ENCODE measurements at regions not wholly inside any gene's neighbourhood (a gene's known extent, or its start where the extent isn't known, plus 50 kb on each side); places are given as distances from the start of the nearest gene placed in this dataset.
A peak's percentile ranks its signal among the peaks of the same experiment; 100 is the strongest.
"Not testable (repeated sequence)": the region's sequence is repeated elsewhere in the genome, so short reads cannot be mapped to it uniquely, and the experiment has no call there.

DNA sequence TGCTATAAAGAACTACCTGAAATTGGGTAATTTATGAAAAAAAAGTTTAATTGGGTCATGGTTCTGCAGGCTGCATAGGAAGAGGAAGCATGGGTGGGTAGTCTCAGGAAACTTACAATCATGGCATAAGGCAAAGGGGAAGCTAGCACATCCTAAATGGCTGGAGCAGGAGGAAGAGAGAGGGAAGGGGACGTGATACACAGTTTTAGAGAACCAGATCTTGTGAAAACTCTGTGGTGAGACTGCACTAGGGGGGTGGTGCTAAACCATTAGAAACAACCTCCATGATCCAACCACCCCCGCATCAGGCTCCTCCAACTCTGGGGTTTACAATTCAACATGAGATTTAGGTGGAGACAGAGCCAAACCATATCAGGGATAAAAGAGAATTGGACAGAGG, 624.2 kb downstream of the PRR16 start:
- DNase-seq (ENCODE audit: low spot score), result no peak

DNA sequence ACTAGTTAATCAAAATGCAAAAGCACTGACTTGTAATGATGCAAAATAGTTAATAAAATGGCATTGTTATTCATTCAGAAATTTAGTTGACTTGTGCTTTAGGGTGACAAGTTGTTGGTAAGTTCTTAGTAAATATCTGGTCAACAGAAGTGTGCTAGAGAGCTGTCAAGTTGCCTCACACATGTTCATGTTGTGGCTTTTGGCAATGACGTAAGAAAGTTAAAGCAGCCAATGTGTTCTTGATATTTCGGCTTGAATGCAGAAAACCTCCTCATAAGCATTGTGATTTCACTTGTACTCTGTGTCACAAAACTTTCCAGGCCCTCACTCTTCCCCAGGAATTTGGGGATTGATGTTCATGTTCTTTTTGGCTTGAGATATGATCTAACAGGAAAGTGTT, 626.7 kb downstream of the PRR16 start:
- DNase-seq (ENCODE audit: low spot score), result no peak

DNA sequence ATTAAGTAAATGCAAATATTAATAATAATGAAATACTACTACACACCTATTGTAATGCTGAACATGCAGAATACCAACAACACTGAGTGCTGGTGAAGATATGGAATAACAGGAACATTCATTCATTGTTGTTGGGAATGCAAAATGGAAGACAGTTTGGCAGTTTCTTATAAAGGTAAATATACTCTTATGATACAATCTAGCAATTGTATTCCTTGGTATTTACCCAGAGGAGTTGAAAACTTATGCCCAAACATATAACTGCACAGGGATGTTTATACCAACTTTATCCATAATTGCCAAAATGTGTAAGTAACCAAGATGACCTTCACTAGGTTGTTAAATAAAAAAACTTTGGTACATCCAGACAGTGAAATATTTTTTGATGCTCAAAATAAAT, 636.8 kb downstream of the PRR16 start:
- DNase-seq (ENCODE audit: low spot score), result no peak

DNA sequence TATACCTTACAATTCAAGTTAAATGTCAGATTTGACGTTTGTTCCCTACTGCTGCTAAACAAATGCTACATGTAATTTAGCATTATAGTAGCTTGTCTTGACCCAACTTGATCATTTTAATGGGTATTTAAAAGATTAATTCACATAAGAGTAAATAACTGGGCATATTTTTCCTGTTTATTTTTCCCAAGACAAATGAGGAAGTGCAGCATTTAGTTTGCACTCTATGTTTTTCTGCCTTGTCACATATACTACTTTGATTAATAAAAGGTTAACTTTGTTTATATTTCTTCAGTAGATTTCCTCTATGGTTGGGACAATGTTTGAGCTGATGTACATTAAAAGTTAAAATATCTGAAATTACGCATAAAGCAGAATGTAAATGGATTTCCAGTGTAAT, 641.8 kb downstream of the PRR16 start:
- no peak for DNase-seq (ENCODE audit: low spot score)

DNA sequence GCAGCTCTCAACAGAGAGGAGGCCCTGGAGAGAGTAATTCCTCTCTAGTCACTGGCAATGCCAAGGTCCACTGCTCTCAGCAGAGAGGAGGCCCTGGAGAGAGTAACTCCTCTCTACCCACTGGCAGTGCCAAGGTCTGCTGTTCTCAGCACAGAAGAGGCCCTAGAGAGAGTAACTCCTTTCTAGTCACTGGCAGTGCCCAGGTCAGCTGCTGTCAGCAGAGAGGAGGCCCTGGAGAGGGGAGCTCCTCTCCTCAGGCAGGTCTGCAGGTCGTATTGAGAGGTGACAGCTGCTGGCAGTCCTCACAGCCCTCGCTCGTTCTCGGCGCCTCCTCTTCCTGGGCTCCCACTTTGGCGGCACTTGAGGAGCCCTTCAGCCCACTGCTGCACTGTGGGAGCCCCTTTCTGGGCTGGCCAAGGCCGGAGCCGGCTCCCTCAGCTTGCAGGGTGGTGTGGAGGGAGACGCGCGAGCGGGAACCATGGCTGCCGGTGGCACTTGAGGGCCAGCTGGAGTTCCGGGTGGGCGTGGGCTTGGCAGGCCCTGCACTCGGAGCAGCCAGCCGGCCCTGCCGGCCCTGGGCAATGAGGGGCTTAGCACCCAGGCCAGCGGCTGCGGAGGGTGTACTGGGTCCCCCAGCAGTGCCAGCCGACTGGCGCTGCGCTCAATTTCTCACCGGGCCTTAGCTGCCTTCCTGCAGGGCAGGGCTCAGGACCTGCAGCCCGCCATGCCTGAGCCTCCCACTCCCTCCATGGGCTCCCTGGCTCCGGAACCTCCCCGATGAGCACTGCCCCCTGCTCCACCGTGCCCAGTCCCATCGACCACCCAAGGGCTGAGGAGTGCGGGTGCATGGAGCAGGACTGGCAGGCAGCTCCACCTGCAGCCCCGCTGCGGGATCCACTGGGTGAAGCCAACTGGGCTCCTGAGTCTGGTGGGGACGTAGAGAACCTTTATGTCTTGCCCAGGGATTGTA, 642.9 kb downstream of the PRR16 start:
- not testable (repeated sequence) for DNase-seq (ENCODE audit: low spot score)

DNA sequence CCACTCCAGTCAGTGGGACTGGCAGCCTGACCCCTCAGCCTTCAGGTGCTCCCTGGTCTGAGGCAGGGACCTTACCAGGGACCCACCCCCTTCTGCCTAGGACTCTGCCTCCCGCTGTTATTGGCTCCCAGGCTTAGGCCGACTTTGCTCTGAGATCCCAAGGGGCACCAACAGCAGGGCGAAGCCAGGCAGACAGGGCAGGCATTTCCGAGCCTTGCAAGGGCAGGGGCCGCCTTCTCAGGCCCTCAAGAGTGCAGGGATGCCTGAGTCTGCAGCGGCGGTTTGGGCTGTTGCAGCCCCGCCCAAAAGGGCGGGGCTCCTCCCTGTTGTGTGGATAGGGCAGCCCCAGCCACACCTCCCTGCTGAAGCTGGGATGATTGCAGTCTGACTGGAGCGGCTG, 644.6 kb downstream of the PRR16 start:
- DNase-seq (ENCODE audit: low spot score), result no peak

DNA sequence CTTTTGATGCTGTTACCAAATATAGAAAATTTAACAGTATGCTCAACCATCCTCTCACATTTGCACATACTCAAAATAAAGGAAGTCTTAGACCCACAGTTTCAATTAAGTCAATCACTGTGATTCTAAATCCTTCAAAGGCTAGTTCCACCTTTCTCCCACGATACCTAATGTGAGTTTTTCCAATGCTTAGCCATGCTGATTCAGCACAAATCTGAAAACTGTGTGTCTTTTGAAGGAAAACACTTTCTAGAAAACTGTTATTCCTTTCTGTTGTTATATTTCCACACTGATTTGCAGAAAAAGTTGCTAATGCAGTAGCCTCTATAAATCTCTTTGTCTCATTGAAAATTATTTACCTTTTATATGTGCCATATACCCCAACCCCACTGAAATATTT, 645.7 kb downstream of the PRR16 start:
- DNase-seq (ENCODE audit: low spot score), result no peak

DNA sequence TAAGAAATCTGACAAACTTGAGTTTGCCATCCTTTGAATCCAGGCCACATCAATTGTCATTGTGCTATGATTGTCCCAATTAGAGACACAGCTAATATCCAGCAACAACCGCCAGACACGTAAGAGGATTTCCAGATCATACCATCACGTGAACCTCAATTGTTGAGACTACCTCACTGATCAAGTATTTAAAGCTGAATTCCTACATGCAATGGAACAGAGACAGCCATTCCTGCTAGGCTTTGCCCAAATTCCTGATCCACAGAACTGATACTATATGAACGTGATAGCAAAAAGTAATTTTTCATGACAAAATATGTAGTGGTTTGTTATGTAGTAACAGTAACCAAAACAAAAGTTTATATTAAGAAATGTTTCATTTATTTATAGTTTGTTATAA, 657.7 kb downstream of the PRR16 start:
- no peak for DNase-seq (ENCODE audit: low spot score)

DNA sequence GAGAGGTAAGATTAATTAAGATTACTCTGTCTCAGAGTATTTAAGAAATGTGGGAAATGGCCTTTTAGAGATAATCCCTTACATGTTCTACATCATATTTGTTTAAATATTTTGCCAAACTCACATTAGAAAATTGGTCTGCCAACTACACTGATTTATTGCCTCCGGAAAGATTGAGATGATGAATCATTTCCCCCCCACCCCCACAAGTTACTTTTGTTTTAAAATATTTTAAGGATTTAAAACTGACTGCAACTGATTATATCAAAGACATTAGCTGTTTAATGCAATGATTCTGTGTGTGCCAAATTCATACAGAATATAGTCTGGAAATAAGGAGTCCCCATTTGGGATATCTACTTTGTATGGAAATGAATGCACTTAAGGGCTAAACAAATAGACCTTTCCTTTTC, 674.4 kb downstream of the PRR16 start:
- no peak for DNase-seq (ENCODE audit: low spot score)

DNA sequence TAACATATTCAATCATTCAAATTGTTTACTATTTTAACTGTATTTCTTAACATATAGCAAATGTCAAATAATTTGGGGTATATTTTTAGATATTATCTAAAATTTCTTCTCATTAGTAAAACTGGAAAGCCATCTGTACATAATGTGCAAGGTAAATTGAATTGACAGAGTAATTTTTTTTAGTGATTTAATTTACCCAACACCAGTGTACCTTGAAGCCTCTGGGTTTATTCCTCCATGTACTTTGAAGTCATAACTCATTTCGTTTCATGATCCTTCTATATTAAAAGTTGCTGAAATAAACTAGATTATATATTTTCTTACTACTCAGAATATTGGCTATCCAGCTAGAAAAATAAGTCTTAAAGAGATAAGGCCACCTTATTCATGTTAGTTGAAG, 674.9 kb downstream of the PRR16 start:
- DNase-seq (ENCODE audit: low spot score), result peak; percentile 70

DNA sequence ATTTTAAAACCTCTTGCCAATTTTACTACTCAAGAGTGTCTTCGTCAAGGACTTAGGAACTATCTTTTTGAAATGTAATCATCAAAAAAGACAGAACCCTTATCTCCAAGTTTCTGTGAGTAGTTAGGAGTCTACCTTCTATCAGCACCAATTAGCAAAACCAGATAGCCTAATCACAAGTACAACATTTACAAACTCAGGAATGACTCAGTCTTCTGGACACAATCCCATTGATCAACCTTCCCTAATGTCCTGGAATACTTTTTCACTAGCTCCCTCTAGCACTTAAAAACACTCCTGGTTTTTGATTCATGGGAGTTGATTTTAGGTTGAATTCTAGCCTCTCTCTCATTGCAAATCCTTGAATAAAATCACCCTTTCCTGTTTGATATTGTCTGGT, 680.7 kb downstream of the PRR16 start:
- DNase-seq (ENCODE audit: low spot score), result no peak

DNA sequence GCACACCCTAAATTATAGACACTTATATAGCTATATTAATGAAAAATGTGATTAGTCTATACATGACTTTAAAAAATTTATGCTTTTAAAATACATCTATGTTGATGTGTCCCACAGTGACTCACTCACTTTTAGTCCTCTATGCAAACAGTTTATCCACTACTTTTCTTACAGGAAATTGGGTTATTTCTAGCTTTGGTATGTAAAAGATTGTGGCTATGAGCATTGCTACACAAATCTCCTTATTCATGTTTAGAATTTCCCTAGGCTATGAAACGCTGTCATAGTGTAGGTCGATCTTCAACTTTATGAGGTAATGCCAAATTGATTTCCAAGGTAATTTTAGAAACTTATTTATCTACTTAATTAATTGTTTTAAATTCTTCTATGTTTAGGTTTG, 687.4 kb downstream of the PRR16 start:
- no peak for DNase-seq (ENCODE audit: low spot score)

DNA sequence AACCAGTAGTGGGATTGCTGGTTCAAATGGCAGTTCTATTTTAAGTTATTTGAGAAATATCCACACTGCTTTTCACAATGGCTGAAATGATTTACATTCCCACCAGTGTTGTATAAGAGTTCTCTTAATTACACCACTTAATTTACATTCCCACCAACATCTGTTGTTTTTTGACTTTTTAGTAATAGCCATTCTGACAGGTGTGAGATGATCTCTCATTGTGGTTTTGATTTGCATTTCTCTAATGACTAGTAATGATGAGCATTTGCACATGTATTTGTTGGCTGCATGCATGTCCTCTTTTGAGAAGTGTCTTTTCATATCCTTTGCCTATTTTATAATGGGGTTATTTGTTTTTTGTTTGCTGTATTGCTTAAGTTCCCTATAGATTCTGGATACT, 688.3 kb downstream of the PRR16 start:
- DNase-seq (ENCODE audit: low spot score), result no peak

DNA sequence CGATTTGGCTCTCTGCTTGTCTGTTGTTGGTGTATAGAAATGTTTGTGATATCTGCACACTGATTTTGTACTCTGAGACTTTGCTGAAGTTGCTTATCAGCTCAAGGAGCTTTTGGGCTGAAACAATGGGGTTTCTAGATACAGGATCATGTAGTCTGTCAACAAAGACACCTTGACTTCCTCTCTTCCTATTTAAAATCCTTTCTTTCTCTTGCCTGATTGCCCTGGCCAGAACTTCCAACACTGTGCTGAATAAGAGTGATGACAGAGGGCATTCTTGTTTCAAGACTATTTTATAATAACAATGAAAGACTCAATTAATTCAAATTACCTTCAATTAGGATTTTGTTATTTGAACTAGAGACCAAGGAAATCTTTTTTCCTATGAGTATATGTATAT, 692.5 kb downstream of the PRR16 start:
- DNase-seq (ENCODE audit: low spot score), result no peak

DNA sequence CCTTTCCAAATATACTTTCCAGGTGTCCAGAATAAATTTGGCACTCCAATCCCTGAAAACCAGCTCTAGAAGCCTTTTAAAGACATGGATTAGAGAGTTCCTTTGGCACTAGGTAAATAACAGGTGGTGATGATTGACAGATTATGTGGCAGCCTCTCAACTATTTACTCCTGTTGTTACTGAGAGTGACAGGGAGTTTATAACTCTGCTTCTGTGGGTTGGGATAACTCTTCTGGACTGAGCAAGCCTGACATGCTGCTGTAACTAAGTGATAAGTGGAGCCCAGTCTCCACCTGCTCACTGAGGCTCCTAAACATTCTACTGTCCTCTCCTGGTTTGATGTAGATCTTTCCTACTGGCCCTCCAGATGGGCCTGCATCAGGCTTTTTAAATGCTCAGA, 693.2 kb upstream of the FTMT start:
- DNase-seq (ENCODE audit: low spot score), result peak; percentile 11

DNA sequence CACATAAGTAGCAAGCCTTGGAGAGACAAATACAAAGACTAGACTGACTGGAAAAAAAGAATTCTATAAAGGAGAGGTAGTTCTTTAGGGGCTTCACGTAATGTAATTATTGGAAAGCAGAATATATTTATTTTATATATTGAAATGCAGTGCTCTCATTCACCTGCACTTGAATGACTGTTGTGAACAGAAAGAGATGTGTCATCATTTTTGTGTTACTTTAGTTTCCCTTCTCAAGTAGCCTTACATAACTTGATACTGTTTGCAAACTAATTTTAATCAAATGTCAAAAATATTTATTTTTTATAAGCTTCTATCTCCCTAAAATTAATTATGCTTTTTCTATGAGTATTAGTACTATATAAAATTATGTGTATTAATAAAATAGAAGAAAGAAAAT, 691.1 kb upstream of the FTMT start:
- no peak for DNase-seq (ENCODE audit: low spot score)

DNA sequence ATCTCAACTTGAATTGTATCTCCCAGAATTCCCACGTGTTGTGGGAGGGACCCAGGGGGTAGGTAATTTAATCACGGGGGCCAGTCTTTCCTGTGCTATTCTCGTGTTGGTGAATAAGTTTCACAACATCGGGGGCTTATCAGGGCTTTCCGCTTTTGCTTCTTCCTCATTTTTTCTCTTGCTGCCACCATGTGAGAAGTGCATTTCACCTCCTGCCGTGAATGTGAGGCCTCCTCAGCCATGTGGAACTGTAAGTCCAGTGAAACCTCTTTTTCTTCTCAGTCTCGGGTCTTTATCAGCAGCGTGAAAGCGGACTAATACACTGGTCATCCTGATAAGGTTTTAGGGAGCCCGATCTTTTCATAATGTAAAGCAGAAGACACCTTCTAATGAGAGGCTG, 687.0 kb upstream of the FTMT start:
- no peak for DNase-seq (ENCODE audit: low spot score)

DNA sequence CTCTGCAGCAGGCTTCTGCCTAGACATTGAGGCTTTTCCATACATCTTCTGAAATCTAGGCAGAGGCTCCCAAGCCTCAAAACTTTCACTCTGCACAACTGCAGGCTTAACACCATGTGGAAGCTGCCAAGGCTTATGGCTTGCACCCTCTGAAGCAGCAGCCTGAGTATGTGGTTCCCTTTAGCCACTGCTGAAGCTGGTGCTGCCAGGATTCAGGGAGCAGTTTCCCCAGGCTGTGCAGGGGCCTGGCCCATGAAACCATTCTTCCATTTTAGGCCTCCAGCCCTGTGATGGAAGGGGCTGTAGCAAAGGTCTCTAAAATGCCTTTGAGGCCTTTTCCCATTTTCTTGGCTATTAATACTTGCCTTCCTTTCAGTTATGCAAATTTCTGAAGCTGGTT, 680.3 kb upstream of the FTMT start:
- DNase-seq (ENCODE audit: low spot score), result no peak

DNA sequence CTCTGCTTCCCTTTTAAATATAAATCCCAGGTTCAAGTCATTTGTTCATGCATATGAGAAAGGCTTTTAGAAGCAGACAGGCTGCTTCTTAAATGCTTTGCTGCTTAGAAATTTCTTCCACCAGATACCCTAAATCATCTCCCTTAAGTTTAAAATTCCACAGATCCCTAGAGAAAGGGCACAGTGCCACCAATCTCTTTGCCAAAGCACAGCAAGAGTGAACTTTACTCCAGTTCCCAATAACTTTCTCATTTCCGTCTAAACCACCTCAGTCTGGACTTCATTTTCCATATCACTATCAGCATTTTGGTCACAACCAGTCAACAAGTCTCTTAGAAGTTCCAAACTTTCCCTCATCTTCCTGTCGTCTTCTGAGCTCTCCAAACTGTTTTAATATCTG, 679.8 kb upstream of the FTMT start:
- DNase-seq (ENCODE audit: low spot score), result no peak

DNA sequence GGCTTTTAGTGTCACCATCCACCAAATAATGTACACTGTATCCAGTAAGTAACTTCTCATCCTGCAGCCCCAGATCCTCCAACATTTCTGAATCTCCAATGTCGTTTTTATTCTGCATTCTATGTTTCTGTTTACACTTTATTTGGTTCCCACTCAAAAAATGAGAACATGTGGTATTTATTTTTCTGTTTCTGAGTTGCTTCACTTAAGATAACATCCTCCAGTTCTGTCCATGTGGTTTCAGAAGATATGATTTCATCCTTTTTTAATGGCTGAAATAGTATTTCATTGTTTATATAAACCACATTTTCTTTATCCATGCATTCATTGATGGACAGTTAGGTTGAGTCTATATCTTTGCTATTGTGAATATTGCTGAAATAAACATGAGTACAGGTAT, 677.3 kb upstream of the FTMT start:
- no peak for DNase-seq (ENCODE audit: low spot score)

DNA sequence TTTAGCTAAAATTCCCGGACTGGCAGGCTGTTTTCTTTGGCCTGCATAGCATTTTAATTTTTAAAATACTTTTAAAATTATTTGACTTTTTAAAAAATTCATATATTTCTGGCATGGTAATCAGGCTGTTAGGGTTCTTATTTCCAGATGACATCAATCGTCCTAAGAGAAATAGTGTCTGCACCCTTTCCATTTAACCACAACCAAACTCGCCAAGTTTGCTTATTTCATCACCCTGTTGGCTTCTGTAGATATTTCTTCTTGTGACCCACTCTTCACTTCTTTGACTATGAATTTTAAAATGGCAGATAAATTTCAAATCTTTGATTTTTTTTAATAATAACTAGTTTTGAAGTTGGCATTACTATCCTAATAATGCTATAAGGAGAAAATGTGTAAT, 675.7 kb upstream of the FTMT start:
- no peak for DNase-seq (ENCODE audit: low spot score)

DNA sequence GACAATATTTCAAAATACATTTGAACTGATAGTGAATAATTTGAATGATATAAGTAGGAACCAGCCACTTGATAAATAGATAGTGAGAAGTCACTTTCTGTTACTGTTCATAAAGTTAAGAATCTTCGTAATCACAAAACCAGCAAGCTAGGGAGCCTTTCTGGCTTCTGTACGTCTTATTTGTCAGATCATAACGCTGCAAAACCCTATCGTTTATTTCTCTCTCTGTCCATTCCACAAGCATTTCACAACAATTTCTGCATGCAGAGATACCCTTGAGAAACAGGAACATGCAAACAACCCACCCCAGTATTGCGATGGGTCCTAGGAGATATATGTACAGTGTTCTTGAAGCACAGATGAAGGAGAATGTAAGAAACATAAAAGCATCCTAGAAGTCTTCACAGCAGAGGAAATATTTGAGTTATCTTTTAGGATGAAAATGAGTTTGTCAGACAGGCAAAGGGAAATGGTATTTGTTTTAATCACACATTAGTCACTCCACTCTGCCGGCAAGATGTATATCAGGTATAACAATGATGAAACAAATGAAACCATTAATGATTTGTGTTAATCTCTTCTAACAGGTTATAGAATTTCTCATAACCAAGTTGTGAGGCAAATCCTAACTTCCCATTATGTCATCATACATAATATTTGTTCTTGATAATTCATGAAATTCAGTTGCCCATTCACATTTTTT, 668.7 kb upstream of the FTMT start:
- DNase-seq (ENCODE audit: low spot score), result no peak

DNA sequence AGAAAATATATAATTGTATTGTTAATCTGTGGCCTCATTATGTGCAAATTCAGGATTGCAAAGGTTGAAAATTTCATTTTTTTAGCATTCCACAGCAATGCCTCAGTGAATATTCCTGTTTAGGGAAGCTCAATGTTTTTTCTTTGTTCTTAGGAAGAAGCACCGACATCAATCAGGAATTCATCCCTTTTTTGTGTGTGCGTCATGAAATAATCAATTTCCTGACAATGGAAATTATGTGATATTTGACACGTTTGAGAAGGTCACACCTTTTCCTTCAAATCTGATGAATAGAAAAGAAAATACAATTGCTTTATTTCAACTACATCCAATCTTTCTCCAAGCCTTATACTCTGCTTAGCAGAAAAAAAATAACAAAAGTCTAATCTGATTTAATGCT, 662.8 kb upstream of the FTMT start:
- DNase-seq (ENCODE audit: low spot score), result no peak

Data from SK-N-DZ (cell line).